MM.1S (cell line): ENCODE measurements at regions not wholly inside any gene's neighbourhood (a gene's known extent, or its start where the extent isn't known, plus 50 kb on each side); places are given as distances from the start of the nearest gene placed in this dataset.

Source experiments
- DNase-seq: peaks from one replicate; pipeline ENCODE4 v3.0.0-alpha.2; 2015
- H2AFZ ChIP-seq: fragments of 300-600 bp; sonication (generic); 2 replicates; pipeline ENCODE4 v1.6.0; 2016; ENCODE audit warnings: antibody characterized with exemption, low read length
- H3F3A ChIP-seq: fragments of 300-600 bp; sonication (generic); 2 replicates; pipeline ENCODE4 v1.6.1; 2016; ENCODE audit warnings: mild to moderate bottlenecking, antibody characterized with exemption, low read length, moderate library complexity, mixed read lengths; ENCODE audit not compliant: insufficient read depth
- H3K27ac ChIP-seq: fragments of 300-600 bp; sonication (generic); 2 replicates; pipeline ENCODE4 v1.5.1; 2016; ENCODE audit warnings: mild to moderate bottlenecking, low read length
- H3K27me3 ChIP-seq: fragments of 300-600 bp; sonication (generic); replicated peaks from 2 replicates; pipeline ENCODE4 v1.6.0; 2016; ENCODE audit warnings: low read length; ENCODE audit not compliant: insufficient read depth
- H3K36me3 ChIP-seq: fragments of 300-600 bp; sonication (generic); replicated peaks from 2 replicates; pipeline ENCODE4 v1.6.1; 2016; ENCODE audit warnings: mild to moderate bottlenecking, low read length, mixed read lengths; ENCODE audit not compliant: insufficient read depth
- H3K4me1 ChIP-seq: fragments of 300-600 bp; sonication (generic); 2 replicates; pipeline ENCODE4 v1.6.1; 2016; ENCODE audit warnings: low read length, mixed read lengths
- H3K4me2 ChIP-seq: fragments of 300-600 bp; sonication (generic); 2 replicates; pipeline ENCODE4 v1.6.0; 2016; ENCODE audit warnings: low read depth, low read length
- H3K4me3 ChIP-seq: fragments of 300-600 bp; sonication (generic); 2 replicates; pipeline ENCODE4 v1.5.1; 2016; ENCODE audit warnings: low read length, mixed read lengths
- H3K79me2 ChIP-seq: fragments of 300-600 bp; sonication (generic); 2 replicates; pipeline ENCODE4 v1.6.1; 2016; ENCODE audit warnings: mixed run types, low read length, mixed read lengths
- H3K9ac ChIP-seq: fragments of 300-600 bp; sonication (generic); 2 replicates; pipeline ENCODE4 v1.6.1; 2016; ENCODE audit warnings: low read length, mixed read lengths
- H3K9me2 ChIP-seq: fragments of 300-600 bp; sonication (generic); replicated peaks from 2 replicates; pipeline ENCODE4 v1.6.1; 2016; ENCODE audit warnings: mild to moderate bottlenecking, low read length, mixed read lengths; ENCODE audit not compliant: insufficient read depth
- H3K9me3 ChIP-seq: fragments of 300-600 bp; sonication (generic); replicated peaks from 2 replicates; pipeline ENCODE4 v1.6.1; 2016; ENCODE audit warnings: mild to moderate bottlenecking, low read length, mixed read lengths; ENCODE audit not compliant: insufficient read depth
- H4K20me1 ChIP-seq: fragments of 300-600 bp; sonication (generic); 2 replicates; pipeline ENCODE4 v1.6.1; 2016; ENCODE audit warnings: mild to moderate bottlenecking, low read length, moderate library complexity, mixed read lengths; ENCODE audit not compliant: insufficient read depth
- CTCF ChIP-seq: fragments of 300-600 bp; sonication (generic); IDR thresholded peaks from 2 replicates; pipeline ENCODE4 v1.5.1; 2016; ENCODE audit warnings: antibody characterized with exemption, low read length, mixed read lengths
- EZH2 ChIP-seq: fragments of 300-600 bp; sonication (generic); optimal IDR thresholded peaks from 2 replicates; pipeline ENCODE3; 2017; ENCODE audit warnings: low read depth, mild to moderate bottlenecking, antibody characterized with exemption, low read length, mixed read lengths
- EZH2phosphoT487 ChIP-seq: fragments of 300-600 bp; sonication (generic); IDR thresholded peaks from 2 replicates; pipeline ENCODE4 v1.6.1; 2018; ENCODE audit warnings: antibody characterized with exemption, low read length

GRCh38 chrX:104513162-104513561 lies 52.8 kb upstream of the IL1RAPL2 start:
- Histone ChIP-seq H3K27me3 (no peaks in the 10 kb centered on the region), H3K27ac (no peak overlapping the region), H3K4me2 (no peak overlapping the region), H3K4me3 (no peak overlapping the region), H3F3A (no peaks in the 10 kb centered on the region), H3K4me1 (no peaks in the 10 kb centered on the region), H3K9me2 (no peaks in the 10 kb centered on the region), H4K20me1 (no peaks in the 10 kb centered on the region), H3K9ac (no peak overlapping the region), H3K9me3 (no peaks in the 10 kb centered on the region), H3K36me3 (no peaks in the 10 kb centered on the region), H3K79me2 (no peaks in the 10 kb centered on the region), H2AFZ (no peak overlapping the region)
- TF ChIP-seq CTCF (no peak), EZH2phosphoT487 (no peak), EZH2 (no peak)
- DNase-seq, result no peak

DNA sequence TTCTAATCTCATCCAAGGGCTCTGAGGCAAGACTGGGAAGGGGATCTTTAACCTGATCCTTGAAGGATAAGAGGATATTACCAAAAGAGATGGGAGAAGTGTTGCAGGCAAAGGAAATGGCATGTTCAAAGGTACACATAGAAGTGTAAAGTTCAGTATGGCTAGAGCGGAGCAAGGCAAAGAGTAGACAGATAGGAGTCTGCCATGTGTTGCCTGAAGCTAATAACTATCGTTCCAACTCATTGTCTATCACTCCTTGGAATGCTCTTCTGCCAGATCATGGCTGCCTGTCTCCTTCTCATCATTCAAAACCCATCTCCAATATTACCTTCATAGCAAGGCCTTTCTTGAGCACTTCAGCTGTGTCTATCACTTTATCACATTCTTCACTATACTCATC lies 55.2 kb upstream of the IL1RAPL2 start:
- Histone ChIP-seq H3K36me3 (no peaks in the 10 kb centered on the region), H4K20me1 (no peaks in the 10 kb centered on the region), H3F3A (no peaks in the 10 kb centered on the region), H3K4me1 (no peaks in the 10 kb centered on the region), H3K9me2 (no peaks in the 10 kb centered on the region), H3K9ac (no peak overlapping the region), H3K4me2 (no peak overlapping the region), H3K9me3 (no peaks in the 10 kb centered on the region), H3K27me3 (no peaks in the 10 kb centered on the region), H3K27ac (no peak overlapping the region), H3K79me2 (no peaks in the 10 kb centered on the region), H3K4me3 (no peak overlapping the region), H2AFZ (no peak overlapping the region)
- no peak for TF ChIP-seq EZH2
- no peak for TF ChIP-seq EZH2phosphoT487
- no peak for TF ChIP-seq CTCF
- no peak for DNase-seq

DNA sequence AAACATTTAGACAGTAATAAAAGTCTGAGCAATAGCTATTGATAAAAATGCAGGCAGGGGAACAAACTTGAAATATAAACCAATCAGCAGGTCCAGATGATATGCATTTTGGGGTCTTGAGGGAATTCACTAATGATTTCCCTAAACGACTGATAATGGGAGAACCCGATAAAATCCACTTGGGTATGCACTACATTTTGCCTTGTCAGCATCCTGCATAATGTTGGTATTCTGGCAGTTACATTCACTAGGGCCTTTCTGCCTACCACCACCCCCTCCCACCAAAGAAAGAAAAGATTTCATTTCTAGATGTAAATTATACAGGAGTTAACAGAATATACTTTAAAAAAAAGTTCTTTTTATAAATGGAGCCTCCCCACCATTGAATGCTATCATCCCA lies 63.5 kb upstream of the IL1RAPL2 start:
- Histone ChIP-seq H3K79me2 (no peaks in the 10 kb centered on the region), H3K4me3 (no peak overlapping the region), H3K9me3 (no peaks in the 10 kb centered on the region), H3K27ac (no peak overlapping the region), H3K4me1 (no peaks in the 10 kb centered on the region), H3K4me2 (no peak overlapping the region), H3K9ac (no peak overlapping the region), H3K36me3 (no peaks in the 10 kb centered on the region), H3K27me3 (no peaks in the 10 kb centered on the region), H4K20me1 (no peaks in the 10 kb centered on the region), H3K9me2 (no peaks in the 10 kb centered on the region), H2AFZ (no peak overlapping the region), H3F3A (no peaks in the 10 kb centered on the region)
- TF ChIP-seq EZH2 (no peak), CTCF (no peak), EZH2phosphoT487 (no peak)
- no peak for DNase-seq

DNA sequence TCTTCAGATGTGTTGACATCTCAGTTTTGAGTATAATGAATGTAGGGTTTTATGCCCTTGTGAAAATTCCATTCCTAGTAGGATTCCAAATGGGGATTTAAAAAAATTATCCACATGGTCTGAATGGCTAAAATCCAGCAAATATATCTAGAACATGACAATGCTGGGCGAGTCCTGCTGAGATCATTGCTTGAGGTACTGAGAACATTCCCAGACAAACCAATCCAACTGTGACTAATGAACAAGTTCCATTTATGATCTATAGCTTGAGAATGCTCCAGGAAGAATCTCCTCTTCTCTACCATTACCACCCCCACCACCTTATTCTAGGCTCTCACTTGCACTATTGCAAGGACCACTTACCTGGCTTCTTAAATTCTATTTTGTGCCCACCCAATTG lies 77.2 kb upstream of the IL1RAPL2 start:
- Histone ChIP-seq H3K27me3 (no peaks in the 10 kb centered on the region), H3K27ac (no peak overlapping the region), H2AFZ (no peak overlapping the region), H3K4me3 (no peak overlapping the region), H3K4me1 (no peaks in the 10 kb centered on the region), H3F3A (no peaks in the 10 kb centered on the region), H3K9me3 (no peaks in the 10 kb centered on the region), H3K4me2 (no peak overlapping the region), H3K79me2 (no peaks in the 10 kb centered on the region), H3K9me2 (no peaks in the 10 kb centered on the region), H3K36me3 (no peaks in the 10 kb centered on the region), H4K20me1 (no peaks in the 10 kb centered on the region), H3K9ac (no peak overlapping the region)
- TF ChIP-seq CTCF, result no peak
- TF ChIP-seq EZH2, result no peak
- TF ChIP-seq EZH2phosphoT487, result no peak
- no peak for DNase-seq
